ENCODE measurements at regions not wholly inside any gene's neighbourhood (a gene's known extent, or its start where the extent isn't known, plus 50 kb on each side); places are given as distances from the start of the nearest gene placed in this dataset.

DNA sequence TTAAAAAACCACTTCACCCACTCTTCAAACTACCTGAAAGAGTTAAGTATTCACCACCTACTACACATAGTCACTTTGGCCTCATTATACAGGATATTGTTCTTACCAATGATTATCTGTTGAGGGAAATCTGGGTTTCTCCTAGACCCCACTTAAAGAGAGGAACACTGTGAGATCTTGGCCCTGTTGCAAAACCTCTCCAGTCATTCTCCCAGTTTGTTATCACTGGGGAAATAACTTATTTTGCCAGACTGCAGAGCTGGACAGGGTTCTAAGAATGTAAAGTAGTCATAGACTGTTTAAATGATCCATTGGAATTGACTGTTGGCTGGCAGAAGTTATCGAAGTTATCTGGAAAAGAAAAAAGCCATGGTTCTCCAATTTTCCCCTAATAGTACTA lies 143.8 kb downstream of the HGF start:
- Histone ChIP-seq H3K79me2 (ENCODE audit: control insufficient read depth, insufficient read depth, low read length) (no peaks in the 10 kb centered on the region), H3K36me3 (ENCODE audit: control insufficient read depth in 2 of 2, extremely low read depth in 1 of 2, insufficient read depth in 2 of 2, low read length in 2 of 2) (no peaks in the 10 kb centered on the region), H4K20me1 (replicated peaks; ENCODE audit: control insufficient read depth, extremely low read depth, insufficient read depth, low read length) (no peaks in the 10 kb centered on the region), H3K4me3 (replicated peaks in 1 of 3; ENCODE audit: insufficient read depth in 1 of 3, low read depth in 1 of 3, low read length in 3 of 3) (no peak overlapping the region), H3K4me1 (ENCODE audit: control insufficient read depth, extremely low read depth, insufficient read depth, low read length) (peaks cover 27% of the 10 kb centered on the region), H2AFZ (ENCODE audit: low read depth, low read length) (peak overlapping the region; percentile 2), H3K27me3 (ENCODE audit: control insufficient read depth in 2 of 2, insufficient read depth in 2 of 2, low read length in 2 of 2) (no peaks in the 10 kb centered on the region), H3K9me1 (replicated peaks; ENCODE audit: control insufficient read depth, extremely low read depth, insufficient read depth, low read length) (no peaks in the 10 kb centered on the region), H3K9me3 (replicated peaks; ENCODE audit: control insufficient read depth, insufficient read depth, low read length) (no peaks in the 10 kb centered on the region), H3K4me2 (ENCODE audit: insufficient read depth, low read length) (no peak overlapping the region), H3K27ac (ENCODE audit: insufficient read depth, low read depth, low read length) (no peak overlapping the region), H3K9ac (replicated peaks; ENCODE audit: extremely low read depth, insufficient read depth, low read length) (no peak overlapping the region)
- dilution Hi-C loops (cut with MboI; ENCODE audit: extremely low pct_ligation_motif_present, low sequenced_read_pairs), result no loop called here
- FAIRE-seq (no peak), DNase-seq (ENCODE audit: low read depth, low spot score) (peak; percentile 10)
- TF ChIP-seq GATA2 (IDR thresholded peaks at IDR 0.05; ENCODE audit: insufficient read depth, insufficient read length, low read depth, low read length), result no peak
- no peak for TF ChIP-seq FOS (IDR thresholded peaks at IDR 0.05; ENCODE audit: borderline replicate concordance, insufficient read depth, low read length)
- TF ChIP-seq POLR2A (IDR thresholded peaks at IDR 0.05; ENCODE audit: low read depth, low read length), result no peak
- no peak for TF ChIP-seq JUN (IDR thresholded peaks at IDR 0.05; ENCODE audit: borderline replicate concordance, insufficient read depth, insufficient read length, low read depth)
- TF ChIP-seq, protein P1, sequence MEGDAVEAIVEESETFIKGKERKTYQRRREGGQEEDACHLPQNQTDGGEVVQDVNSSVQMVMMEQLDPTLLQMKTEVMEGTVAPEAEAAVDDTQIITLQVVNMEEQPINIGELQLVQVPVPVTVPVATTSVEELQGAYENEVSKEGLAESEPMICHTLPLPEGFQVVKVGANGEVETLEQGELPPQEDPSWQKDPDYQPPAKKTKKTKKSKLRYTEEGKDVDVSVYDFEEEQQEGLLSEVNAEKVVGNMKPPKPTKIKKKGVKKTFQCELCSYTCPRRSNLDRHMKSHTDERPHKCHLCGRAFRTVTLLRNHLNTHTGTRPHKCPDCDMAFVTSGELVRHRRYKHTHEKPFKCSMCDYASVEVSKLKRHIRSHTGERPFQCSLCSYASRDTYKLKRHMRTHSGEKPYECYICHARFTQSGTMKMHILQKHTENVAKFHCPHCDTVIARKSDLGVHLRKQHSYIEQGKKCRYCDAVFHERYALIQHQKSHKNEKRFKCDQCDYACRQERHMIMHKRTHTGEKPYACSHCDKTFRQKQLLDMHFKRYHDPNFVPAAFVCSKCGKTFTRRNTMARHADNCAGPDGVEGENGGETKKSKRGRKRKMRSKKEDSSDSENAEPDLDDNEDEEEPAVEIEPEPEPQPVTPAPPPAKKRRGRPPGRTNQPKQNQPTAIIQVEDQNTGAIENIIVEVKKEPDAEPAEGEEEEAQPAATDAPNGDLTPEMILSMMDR (IDR thresholded peaks at IDR 0.05; ENCODE audit: extremely low read depth in 1 of 2, insufficient read depth in 1 of 2, low read depth in 1 of 2, low read length in 2 of 2), result no peak
- TF ChIP-seq POLR2AphosphoS5 (IDR thresholded peaks at IDR 0.05; ENCODE audit: insufficient read depth, low read depth, low read length), result no peak
- no peak for TF ChIP-seq EZH2 (IDR thresholded peaks at IDR 0.05; ENCODE audit: borderline replicate concordance, low read depth, low read length, severe bottlenecking)
- no peak for TF ChIP-seq MYC (IDR thresholded peaks at IDR 0.05; ENCODE audit: low read depth, low read length)
- TF ChIP-seq, protein P2, sequence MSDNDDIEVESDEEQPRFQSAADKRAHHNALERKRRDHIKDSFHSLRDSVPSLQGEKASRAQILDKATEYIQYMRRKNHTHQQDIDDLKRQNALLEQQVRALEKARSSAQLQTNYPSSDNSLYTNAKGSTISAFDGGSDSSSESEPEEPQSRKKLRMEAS (IDR thresholded peaks at IDR 0.05; ENCODE audit: insufficient read depth, insufficient read length), result no peak
- CTCF ChIA-PET, result interaction anchor here (3.6 kb wide), 1 partner anchor 124 kb away, joined by 13 read pairs; no protein-coding TSS in a partner anchor
- POLR2A ChIA-PET, result no interaction called here
- intact Hi-C loops (cut with micrococcal nuclease), result loop anchor here (5.0 to 10.0 kb wide), 3 partner anchors 111 to 479 kb away; no protein-coding TSS in a partner anchor
- no TSS peak for BruUV-seq (replicated peaks)
